Stimulated activated CD4-positive, alpha-beta T cell treated with anti-CD3 and anti-CD28 coated beads, Interleukin-12 subunit alpha, Interleukin-12 subunit beta, amount 100 ng/mL, for 4 hours (primary cell): ENCODE measurements at regions not wholly inside any gene's neighbourhood (a gene's known extent, or its start where the extent isn't known, plus 50 kb on each side); places are given as distances from the start of the nearest gene placed in this dataset.
"Not testable (repeated sequence)": the region's sequence is repeated elsewhere in the genome, so short reads cannot be mapped to it uniquely, and the experiment has no call there.

ENCODE experiments used
- DNase-seq: peaks from one replicate; pipeline ENCODE4 v3.0.0-alpha.2; 2020

GRCh38 chr13:99078017-99078771 lies 100.3 kb upstream of the DOCK9 start:
- DNase-seq: no peak

- DNase-seq: no peak
Observed at GRCh38 chr13:99080131-99080530, 102.3 kb upstream of the DOCK9 start.

GRCh38 chr13:99083981-99084380 lies 106.1 kb upstream of the DOCK9 start:
- no peak for DNase-seq

- DNase-seq: no peak
Observed at GRCh38 chr13:99085139-99085807, 107.4 kb upstream of the DOCK9 start.

GRCh38 chr13:99085808-99086266 lies 108.0 kb upstream of the DOCK9 start:
- DNase-seq: no peak

GRCh38 chr13:99086267-99087097 lies 108.6 kb upstream of the DOCK9 start:
- peak; percentile 69 for DNase-seq

- DNase-seq: peak; percentile 93
Observed at GRCh38 chr13:99087098-99087953, 109.5 kb upstream of the DOCK9 start.

- peak; percentile 13 for DNase-seq
Observed at GRCh38 chr13:99087954-99088491, 110.2 kb upstream of the DOCK9 start.

GRCh38 chr13:99093997-99094396 lies 106.7 kb upstream of the UBAC2 start:
- no peak for DNase-seq

- DNase-seq: not testable (repeated sequence)
Observed at GRCh38 chr13:99101831-99102230, 98.8 kb upstream of the UBAC2 start.

GRCh38 chr13:99103536-99103935 lies 97.1 kb upstream of the UBAC2 start:
- no peak for DNase-seq

GRCh38 chr13:99104396-99104795 lies 96.3 kb upstream of the UBAC2 start:
- no peak for DNase-seq

- no peak for DNase-seq
Observed at GRCh38 chr13:99105160-99105559, 95.5 kb upstream of the UBAC2 start.

GRCh38 chr13:99113351-99113750 lies 87.3 kb upstream of the UBAC2 start:
- DNase-seq: no peak

GRCh38 chr13:99118179-99118578 lies 82.5 kb upstream of the UBAC2 start:
- no peak for DNase-seq

GRCh38 chr13:99119656-99120055 lies 81.0 kb upstream of the UBAC2 start:
- DNase-seq: peak; percentile 18

GRCh38 chr13:99120751-99121150 lies 79.9 kb upstream of the UBAC2 start:
- no peak for DNase-seq

- no peak for DNase-seq
Observed at GRCh38 chr13:99122171-99122570, 78.5 kb upstream of the UBAC2 start.

- no peak for DNase-seq
Observed at GRCh38 chr13:99123101-99124045, 77.3 kb upstream of the UBAC2 start.

- no peak for DNase-seq
Observed at GRCh38 chr13:99124046-99124400, 76.6 kb upstream of the UBAC2 start.

- no peak for DNase-seq
Observed at GRCh38 chr13:99124794-99125316, 75.8 kb upstream of the UBAC2 start.
